Tibial nerve (tissue), 4 donors: ENCODE measurements at regions not wholly inside any gene's neighbourhood (a gene's known extent, or its start where the extent isn't known, plus 50 kb on each side); places are given as distances from the start of the nearest gene placed in this dataset.

Experiments used
- DNase-seq, 2 donors: peaks; one replicate each; pipeline ENCODE4 v3.0.0-alpha.2; 2019; ENCODE audit warnings: low spot score in 2 of 2
- H3K27ac ChIP-seq, 4 donors: fragments of 200-600 bp; sonication (generic) in 3 of 4; one replicate each; pipeline ENCODE4 v1.5.1; 2017 to 2019; ENCODE audit warnings: mild to moderate bottlenecking in 1 of 4
- H3K27me3 ChIP-seq, 2 donors: fragments of 200-600 bp; sonication (generic) in 1 of 2; one replicate each; pipeline versions ENCODE4 v1.5.1 to v1.6.0; 2017 to 2019
- H3K36me3 ChIP-seq, 3 donors: fragments of 200-600 bp; sonication (generic); one replicate each; pipeline ENCODE4 v1.5.1; 2018 to 2019
- H3K4me1 ChIP-seq, 4 donors: fragments of 200-600 bp; sonication (generic) in 3 of 4; one replicate each; pipeline ENCODE4 v1.5.1; 2017 to 2019
- H3K4me3 ChIP-seq, 4 donors: fragments of 200-600 bp; sonication (generic) in 3 of 4; one replicate each; pipeline ENCODE4 v1.5.1; 2017 to 2019; ENCODE audit warnings: mild to moderate bottlenecking in 1 of 4, moderate library complexity in 1 of 4
- H3K9me3 ChIP-seq, 4 donors: fragments of 200-600 bp; sonication (generic) in 3 of 4; one replicate each; pipeline ENCODE4 v1.5.1; 2017 to 2019
- CTCF ChIP-seq, 5 experiments: fragments of 200-600 bp in 3 of 5; fragments of 450-650 bp in 2 of 5; sonication (generic) in 3 of 5; IDR thresholded peaks; one replicate each; pipeline ENCODE4 v1.5.1; 2016 to 2019; ENCODE audit warnings: antibody characterized with exemption in 5 of 5, mild to moderate bottlenecking in 3 of 5, moderate library complexity in 2 of 5
- EP300 ChIP-seq, 2 donors: sonication (generic); formaldehyde crosslinking; IDR thresholded peaks; one replicate each; pipeline ENCODE4 v1.6.1; 2017; ENCODE audit warnings: antibody characterized with exemption in 2 of 2, mild to moderate bottlenecking in 1 of 2
- POLR2A ChIP-seq, 2 donors: fragments of 450-650 bp; IDR thresholded peaks; one replicate each; pipeline ENCODE4 v1.6.1; 2017; ENCODE audit warnings: antibody characterized with exemption in 2 of 2, mild to moderate bottlenecking in 2 of 2, moderate library complexity in 2 of 2
- WGBS, 2 donors: methylation state at CpG; one replicate each; pipeline ENCODE4 v1.1.5; 2018; 5-methylcytosine and 5-hydroxymethylcytosine counted together

- no peaks in the 10 kb centered on the region for H3K36me3 ChIP-seq
- no peak for TF ChIP-seq CTCF (IDR thresholded peaks at IDR 0.05)
- no peak for TF ChIP-seq POLR2A (IDR thresholded peaks at IDR 0.05)
- TF ChIP-seq EP300 (IDR thresholded peaks at IDR 0.05), result no peak
- no peaks in the 10 kb centered on the region for H3K27me3 ChIP-seq
- H3K4me3 ChIP-seq, result no peak overlapping the region
- peaks cover 0 to 4% (median 0%) of the 10 kb centered on the region in 4 donors for H3K4me1 ChIP-seq
- peaks cover 0 to 3% (median 0%) of the 10 kb centered on the region in 4 donors for H3K9me3 ChIP-seq
- no peak overlapping the region for H3K27ac ChIP-seq
- 92 to 94% methylated on average over 4 of the region's 4 CpGs for WGBS, 2 donors
- DNase-seq, result no peak
These were observed 287.1 kb upstream of the CDH4 start for GRCh38 chr20:60964911-60965310.

- DNase-seq, result no peak
- TF ChIP-seq CTCF (IDR thresholded peaks at IDR 0.05) (no peak), POLR2A (IDR thresholded peaks at IDR 0.05) (no peak), EP300 (IDR thresholded peaks at IDR 0.05) (no peak)
- Histone ChIP-seq H3K4me1 (peaks cover 0 to 4% (median 0%) of the 10 kb centered on the region in 4 donors), H3K36me3 (no peaks in the 10 kb centered on the region), H3K9me3 (peaks cover 0 to 3% (median 0%) of the 10 kb centered on the region in 4 donors), H3K4me3 (no peak overlapping the region), H3K27ac (no peak overlapping the region), H3K27me3 (no peaks in the 10 kb centered on the region)
- 80 to 81% methylated on average over 9 of the region's 9 CpGs for WGBS, 2 donors
These were observed 286.0 kb upstream of the CDH4 start for GRCh38 chr20:60966031-60966430.

- no peak for DNase-seq
- 89 to 90% methylated on average over 18 to 19 of the region's 19 CpGs for WGBS, 2 donors
- peaks cover 0 to 4% (median 0%) of the 10 kb centered on the region in 4 donors for H3K4me1 ChIP-seq
- H3K36me3 ChIP-seq, result no peaks in the 10 kb centered on the region
- H3K27me3 ChIP-seq, result no peaks in the 10 kb centered on the region
- TF ChIP-seq EP300 (IDR thresholded peaks at IDR 0.05) (no peak), CTCF (IDR thresholded peaks at IDR 0.05) (no peak), POLR2A (IDR thresholded peaks at IDR 0.05) (no peak)
- peaks cover 0 to 3% (median 0%) of the 10 kb centered on the region in 4 donors for H3K9me3 ChIP-seq
- no peak overlapping the region for H3K27ac ChIP-seq
- no peak overlapping the region for H3K4me3 ChIP-seq
These were observed 285.3 kb upstream of the CDH4 start for GRCh38 chr20:60966766-60967165.

GRCh38 chr20:60967431-60968316, 284.4 kb upstream of the CDH4 start:
- H3K9me3 ChIP-seq, result peaks cover 0 to 3% (median 0%) of the 10 kb centered on the region in 4 donors
- no peaks in the 10 kb centered on the region for H3K27me3 ChIP-seq
- H3K4me3 ChIP-seq, result no peak overlapping the region
- TF ChIP-seq EP300 (IDR thresholded peaks at IDR 0.05), result no peak
- TF ChIP-seq CTCF (IDR thresholded peaks at IDR 0.05), result no peak
- TF ChIP-seq POLR2A (IDR thresholded peaks at IDR 0.05), result no peak
- no peaks in the 10 kb centered on the region for H3K36me3 ChIP-seq
- peaks cover 0 to 4% (median 0%) of the 10 kb centered on the region in 4 donors for H3K4me1 ChIP-seq
- DNase-seq, result no peak
- WGBS, 2 donors, result 86 to 87% methylated on average over 43 to 48 of the region's 56 CpGs
- H3K27ac ChIP-seq, result no peak overlapping the region
